Hematopoietic multipotent progenitor cell treated with erythropoietin and hydrocortisone succinate and interleukin-3 and kit ligand, for 17 days (in vitro differentiated cells): ENCODE measurements at regions not wholly inside any gene's neighbourhood (a gene's known extent, or its start where the extent isn't known, plus 50 kb on each side); places are given as distances from the start of the nearest gene placed in this dataset.

ENCODE experiments used
- DNase-seq: peaks from one replicate; pipeline ENCODE4 v3.0.0-alpha.2; 2015; ENCODE audit warnings: low spot score

DNA sequence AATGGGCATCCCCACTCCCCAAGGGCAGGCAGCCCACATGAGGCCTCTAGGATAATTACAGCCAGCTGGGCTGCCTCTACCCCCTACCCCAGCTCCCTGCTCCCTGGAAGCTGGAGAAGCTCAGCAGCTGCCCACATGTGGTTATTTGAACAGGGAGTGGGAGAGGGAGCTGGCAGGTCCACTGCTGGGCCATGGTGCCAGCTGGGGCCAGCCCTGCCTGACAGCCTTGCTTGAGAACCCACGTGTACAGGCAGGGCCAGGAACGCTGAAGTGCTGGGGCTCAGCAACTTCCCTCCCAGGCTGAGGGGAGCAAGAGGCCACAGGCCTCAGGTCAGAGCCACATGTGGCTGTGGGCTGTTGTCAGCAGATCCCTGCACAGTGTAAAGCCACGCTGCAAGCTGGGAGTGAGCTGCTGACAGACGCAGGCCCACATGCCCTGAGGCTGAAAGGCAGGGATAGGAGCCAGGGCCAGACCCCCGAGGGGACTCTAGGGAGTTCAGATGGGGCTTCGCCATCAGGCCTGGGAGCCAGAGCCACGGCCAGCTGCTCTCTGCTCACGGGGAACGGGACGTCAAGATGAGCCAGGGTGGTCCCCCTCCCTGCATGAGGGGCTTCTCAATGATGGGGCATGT lies 129.0 kb downstream of the SYF2 start:
- DNase-seq, result no peak

DNA sequence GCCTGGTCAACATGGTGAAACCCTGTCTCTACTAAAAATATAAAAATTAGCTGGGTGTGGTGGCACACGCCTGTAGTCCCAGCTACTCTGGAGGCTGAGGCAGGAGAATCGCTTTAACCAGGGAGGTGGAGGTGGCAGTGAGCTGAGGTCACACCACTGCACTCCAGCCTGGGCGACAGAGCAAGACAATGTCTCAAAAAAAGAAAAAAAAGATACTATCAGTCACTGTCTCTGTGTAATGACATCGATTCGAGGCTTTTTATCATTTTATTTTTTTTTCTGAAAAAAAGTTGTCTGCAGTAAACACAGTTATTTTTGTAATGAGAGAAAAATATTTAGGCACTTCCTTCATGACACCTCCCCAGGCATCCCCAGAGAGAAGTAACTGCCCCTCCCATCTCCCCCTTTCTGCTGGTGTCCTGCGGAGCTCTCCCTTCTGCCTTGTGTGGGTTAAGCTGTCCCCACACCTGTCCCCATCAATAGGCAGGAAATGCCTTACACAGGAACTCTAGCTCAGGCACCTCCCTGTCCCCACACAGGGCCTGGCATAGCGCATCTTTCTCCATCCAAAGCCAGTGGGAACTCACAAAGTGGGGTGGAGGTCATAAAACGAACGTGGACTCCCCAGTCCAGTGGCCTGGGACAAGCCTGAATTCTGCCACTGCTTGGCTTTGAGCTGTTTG lies 132.0 kb downstream of the SYF2 start:
- DNase-seq, result no peak

GRCh38 chr1:25099343-25099951 lies 132.9 kb downstream of the SYF2 start:
- no peak for DNase-seq

GRCh38 chr1:25098717-25099116 lies 133.6 kb downstream of the SYF2 start:
- DNase-seq, result no peak

DNA sequence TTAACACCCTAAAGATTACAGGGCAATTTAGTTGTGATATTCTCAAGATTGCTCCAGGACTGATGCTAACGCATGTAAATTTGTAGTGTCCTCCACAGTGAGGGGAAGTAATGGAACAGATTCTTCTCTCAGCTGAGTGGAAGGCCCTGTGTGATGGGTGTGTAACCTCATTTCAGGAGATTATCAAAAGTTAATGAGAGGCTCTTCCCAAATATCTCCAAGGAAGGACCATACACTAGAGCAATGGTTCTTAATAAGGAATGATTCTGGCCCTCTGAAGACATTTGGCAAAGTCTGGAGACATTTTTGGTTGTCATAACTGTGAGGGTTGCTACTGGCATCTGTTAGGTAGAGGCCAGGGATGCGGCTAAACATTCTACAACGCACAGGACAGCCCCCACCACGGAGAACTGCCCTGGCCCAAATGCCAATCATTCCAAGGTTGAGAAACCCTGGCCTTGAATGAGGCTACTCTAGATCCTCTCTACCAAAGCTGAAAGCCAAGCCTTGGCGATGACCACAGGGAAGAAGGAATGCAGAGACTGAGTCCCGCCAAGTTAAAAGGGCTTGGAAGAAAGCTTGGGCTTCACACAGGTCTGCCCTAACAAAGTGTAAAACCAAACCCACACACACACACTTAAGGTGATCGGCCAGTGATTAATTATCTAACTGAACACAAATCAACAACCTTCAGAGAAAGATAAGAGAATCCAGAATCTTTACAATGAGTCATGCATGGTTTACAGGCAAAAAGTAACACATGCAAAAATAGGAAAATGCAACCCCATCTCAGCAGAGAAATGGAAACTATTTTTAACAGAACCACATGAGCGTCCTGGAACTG lies 135.8 kb downstream of the SYF2 start:
- no peak for DNase-seq

DNA sequence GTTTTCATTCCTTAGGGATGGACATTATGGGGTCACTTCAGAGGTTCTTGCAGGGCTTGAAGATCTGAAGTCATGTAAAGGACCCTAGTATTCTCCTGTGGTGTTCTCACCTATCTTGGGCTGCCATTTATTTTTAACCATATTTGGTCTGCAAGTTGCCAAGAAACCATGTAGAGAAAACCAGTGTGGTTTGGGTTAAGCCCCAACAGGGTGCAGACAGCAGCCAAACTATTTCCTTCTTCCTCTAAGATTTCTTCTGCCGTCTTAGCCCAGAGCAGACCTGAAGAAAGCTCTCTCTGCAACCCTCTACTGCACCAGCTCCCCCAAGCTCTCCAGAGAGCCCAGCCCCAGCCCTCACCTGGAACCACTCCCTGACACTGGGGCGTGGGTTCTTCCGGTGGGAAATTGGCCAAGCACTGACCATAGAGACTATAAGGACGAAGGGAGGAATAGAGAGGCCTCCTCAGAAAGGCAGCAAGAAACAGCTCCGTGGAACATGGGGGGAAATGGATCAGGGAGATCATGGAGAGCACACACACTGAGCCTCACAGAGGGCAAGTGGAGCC lies 136.6 kb downstream of the SYF2 start:
- DNase-seq, result no peak

DNA sequence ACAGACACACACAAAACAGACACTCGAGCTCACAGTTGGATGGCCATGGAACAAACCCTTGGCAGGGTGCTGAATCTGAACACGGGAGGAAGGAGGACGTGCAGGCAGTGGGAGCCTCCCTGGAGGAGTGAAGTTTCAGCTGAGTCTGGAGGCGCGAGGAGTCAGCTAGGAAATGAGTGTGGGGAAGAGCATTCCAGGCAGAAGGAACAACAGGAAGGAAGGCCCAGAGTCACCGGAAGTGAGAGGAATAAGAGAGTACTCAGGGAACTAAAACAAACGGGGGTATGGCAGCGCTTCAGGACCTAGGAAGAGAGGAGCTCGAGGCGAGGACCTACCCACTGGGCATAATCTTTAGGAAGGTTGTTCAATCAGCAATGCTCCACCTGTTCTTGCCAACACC lies 137.3 kb downstream of the SYF2 start:
- DNase-seq, result no peak

DNA sequence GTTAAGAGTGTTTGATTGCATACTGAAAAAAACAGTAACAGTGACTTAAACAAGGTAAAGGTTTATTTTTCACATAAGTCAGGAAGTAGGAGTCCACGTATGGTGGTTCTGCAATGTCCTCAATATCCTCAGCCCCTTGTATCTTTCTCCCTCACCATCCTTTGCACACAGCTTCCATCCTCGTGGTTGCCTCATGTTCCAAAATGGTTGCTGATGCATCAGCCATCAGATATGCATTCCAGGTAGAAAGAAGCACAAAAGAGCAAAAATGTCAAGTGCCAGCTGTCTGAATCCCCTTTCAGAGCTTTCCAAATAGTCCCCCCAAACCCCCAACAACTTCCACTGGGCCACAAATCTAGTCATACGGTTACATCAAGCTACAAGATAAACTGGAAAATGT lies 138.1 kb downstream of the SYF2 start:
- DNase-seq, result no peak

DNA sequence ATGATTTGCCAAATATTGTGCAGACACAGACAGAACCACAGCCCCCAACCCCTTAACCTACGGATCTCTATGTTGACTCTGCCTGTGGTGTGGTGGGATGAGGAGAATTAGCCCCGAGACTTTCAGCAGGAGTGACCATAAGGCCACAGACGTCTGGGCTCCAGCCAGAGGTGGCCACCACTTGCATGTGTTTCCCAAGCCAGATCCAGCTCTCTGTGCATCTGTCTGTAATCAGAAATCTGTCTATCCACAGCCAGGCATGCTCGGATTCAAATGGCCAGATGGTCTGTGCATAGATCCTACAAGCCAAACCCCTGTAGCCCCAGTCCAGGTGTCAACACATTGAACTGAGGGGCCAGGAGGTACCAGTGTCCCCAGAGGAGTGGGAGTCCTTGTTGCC lies 140.6 kb downstream of the SYF2 start:
- no peak for DNase-seq

DNA sequence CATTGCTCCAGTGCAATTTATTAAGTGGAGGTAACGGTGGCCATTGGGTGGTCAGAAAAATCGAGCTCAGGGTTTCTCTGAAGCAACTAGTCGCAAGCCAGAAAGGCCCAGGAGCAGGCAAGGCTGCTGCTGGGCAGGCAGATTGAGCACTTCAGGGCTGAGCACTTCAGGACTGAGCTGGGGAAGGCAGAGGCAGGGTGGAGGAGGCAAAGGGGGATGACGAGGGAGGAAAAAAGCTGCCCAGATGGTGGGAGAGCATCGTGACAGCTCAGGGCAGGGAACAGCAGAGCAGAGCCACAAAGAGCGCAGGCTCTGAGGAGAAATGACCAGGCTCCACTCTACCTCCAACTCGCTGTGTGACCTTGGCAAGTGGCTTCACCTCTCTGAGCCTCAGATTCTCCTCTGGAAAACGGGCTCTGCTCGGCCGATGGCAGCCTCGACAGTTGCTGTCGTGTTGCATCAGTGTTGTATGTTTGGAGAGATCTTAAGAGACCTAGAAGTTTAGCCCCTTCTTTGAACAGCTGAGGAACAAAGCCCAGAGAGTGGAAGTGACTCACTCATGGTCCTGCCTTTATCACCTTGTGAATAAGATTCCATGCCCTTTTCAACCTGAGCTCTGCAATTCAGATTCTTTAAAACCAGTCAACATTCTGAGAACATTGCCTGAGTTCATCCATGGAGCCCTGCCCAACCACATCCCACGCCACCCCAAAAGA lies 141.4 kb downstream of the SYF2 start:
- no peak for DNase-seq

DNA sequence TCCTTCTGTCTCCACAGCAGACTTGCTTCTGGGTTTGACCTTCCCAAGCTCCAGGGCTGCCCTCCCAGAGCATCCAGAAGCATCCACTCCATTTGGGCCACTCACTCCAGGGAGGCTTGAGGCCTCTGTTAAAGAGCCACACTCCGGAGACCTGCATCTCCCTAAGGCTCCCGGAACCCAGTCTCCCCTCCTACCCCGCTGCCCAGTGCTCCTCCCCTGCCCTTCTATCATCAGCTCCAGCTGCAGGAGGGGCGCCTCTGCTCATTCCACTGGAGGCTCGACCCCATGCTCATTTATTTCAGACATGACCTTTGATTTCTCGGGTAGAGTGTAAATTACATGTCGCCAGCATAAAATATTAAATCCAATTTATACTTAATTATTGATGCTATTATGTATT lies 142.5 kb downstream of the SYF2 start:
- no peak for DNase-seq

DNA sequence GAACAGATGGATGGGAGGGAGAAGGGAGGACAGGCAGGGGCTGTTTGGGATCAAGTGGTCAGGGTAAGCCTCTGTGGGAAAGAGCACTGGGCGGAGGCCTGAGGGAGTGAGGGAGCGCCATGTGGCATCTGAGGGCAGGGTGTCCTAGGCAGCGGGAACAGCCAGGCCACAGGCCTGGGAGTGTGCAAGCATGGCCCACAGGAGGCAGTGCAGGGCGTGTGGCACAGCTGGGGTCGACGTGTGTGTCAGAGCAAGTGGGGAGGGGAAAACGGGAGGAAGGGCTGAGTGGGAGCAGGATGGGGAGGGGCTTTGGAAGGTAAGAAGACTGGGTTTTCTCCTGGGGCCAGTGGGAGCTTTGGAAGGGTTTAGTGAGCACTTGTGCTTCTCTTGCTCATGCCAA lies 143.4 kb downstream of the SYF2 start:
- DNase-seq, result no peak

DNA sequence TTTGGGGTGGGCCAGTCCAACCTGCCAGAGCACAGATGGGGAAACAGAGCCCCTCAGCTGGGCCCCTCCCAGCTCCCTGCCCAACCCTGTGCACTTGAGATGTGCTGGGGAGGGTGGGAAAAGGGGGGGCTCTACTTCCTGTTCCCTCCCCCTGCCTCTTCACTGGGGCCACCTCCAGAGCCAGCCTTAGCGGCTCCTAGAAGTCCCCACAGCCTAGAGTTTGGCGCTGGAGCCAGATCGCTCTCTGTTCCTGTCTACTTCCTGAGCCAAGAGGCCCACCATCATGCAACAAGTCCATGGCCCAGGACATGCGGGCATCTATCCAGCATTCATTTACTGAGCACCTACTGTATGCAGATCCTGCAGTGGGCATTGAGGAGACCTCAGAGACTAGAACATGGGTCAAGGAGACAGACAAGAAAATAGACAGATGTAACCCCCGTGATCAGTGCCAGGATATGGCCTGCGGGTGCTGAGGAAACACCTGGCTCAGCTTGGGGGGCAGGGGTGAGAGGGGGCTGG lies 144.1 kb downstream of the SYF2 start:
- DNase-seq, result no peak

- DNase-seq, result no peak
These were observed 145.7 kb downstream of the SYF2 start for GRCh38 chr1:25086518-25087079.

GRCh38 chr1:25084407-25084806 lies 147.9 kb downstream of the SYF2 start:
- no peak for DNase-seq

- no peak for DNase-seq
These were observed 148.6 kb downstream of the SYF2 start for GRCh38 chr1:25083481-25084345.

- no peak for DNase-seq
These were observed 149.3 kb downstream of the SYF2 start for GRCh38 chr1:25082995-25083394.

DNA sequence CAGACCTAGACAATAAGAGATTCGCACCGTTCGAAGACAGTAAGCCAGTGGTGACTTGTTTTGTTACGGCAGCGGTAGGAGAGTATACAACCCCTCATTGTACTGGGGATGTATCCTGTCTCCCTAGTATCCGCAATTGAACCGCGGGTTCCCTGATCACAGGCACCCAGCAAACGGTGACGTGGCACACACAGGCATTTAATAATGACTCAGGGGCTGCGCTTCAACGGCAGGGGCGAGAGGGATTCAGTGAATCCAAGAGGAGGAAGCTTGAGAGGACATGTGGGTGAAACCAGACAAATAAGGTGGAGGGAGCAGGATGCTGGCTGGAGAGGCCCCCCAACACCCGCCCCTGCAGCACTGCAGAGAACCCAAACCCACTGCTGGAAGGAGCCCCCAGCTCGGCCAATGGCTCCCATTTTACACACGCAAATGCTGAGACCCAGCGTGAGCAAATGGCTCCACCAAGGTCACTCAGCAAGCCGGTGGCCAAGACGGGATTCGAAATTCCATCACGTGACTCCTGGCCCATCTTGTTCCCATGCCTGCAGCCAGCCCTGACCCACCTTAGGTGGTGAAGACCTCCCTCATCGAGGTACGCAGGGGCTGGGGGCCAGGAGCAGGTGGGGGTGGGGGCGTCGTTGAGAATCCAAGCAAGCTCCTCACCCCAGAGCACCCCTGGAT lies 149.9 kb downstream of the SYF2 start:
- DNase-seq, result no peak

- DNase-seq, result no peak
These were observed 150.8 kb downstream of the SYF2 start for GRCh38 chr1:25081496-25081895.
